ENCODE measurements at regions not wholly inside any gene's neighbourhood (a gene's known extent, or its start where the extent isn't known, plus 50 kb on each side); places are given as distances from the start of the nearest gene placed in this dataset.

DNA sequence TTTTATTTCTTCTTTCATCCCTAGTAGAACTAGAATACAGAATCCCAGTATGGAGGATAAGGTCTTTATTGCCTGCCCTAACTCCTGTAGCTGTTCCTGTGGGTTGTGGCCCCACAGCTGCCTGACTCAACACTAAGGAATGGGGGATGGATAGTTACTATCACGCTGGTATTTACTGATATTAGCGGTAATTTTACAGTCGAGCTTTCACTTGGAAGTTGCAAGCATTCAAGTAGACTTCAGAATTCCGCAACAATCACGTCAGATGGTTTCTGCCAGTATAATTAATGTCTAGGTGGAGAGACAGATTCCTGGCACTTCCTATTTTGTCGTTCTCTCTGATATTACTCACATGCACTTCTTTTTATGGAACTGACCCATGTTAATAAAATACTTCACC is 489.8 kb downstream of the PABPC4L start:
- no peak overlapping the region for H3K4ac ChIP-seq (ENCODE audit: low read depth in 1 of 2, low read length in 2 of 2)
- no peak overlapping the region for H2BK5ac ChIP-seq (ENCODE audit: low read depth, low read length, poor library complexity, severe bottlenecking)
- peak overlapping the region; percentile 74 for H3K27ac ChIP-seq (ENCODE audit: low read length, poor library complexity, severe bottlenecking)
- H3K14ac ChIP-seq (ENCODE audit: low read length in 2 of 2) = no peak overlapping the region
- H2BK120ac ChIP-seq (ENCODE audit: low read depth, low read length) = no peak overlapping the region
- H3K9ac ChIP-seq (ENCODE audit: low read length) = no peak overlapping the region
- no peak overlapping the region for H4K8ac ChIP-seq (ENCODE audit: low read length)
- 84% methylated on average over 6 of the region's 6 CpGs for WGBS
- H3K18ac ChIP-seq (ENCODE audit: low read depth in 1 of 2, low read length in 2 of 2) = no peak overlapping the region
- no peak overlapping the region for H3K4me3 ChIP-seq (ENCODE audit: insufficient read depth in 1 of 2, low read depth in 1 of 2, low read length in 2 of 2)
- H3K4me1 ChIP-seq (ENCODE audit: control insufficient read depth, insufficient read depth, low read depth, low read length) = no peaks in the 10 kb centered on the region
- peaks cover 12% of the 10 kb centered on the region for H3K9me3 ChIP-seq (ENCODE audit: control insufficient read depth, low read length)
- peak; percentile 1 for DNase-seq
- no peaks in the 10 kb centered on the region for H3K36me3 ChIP-seq (ENCODE audit: control insufficient read depth in 1 of 2, insufficient read depth in 2 of 2, low read depth in 1 of 2, low read length in 2 of 2)
- H2BK15ac ChIP-seq (ENCODE audit: low read depth, poor library complexity, severe bottlenecking) = no peak overlapping the region
- no peak overlapping the region for H2AFZ ChIP-seq (ENCODE audit: low read depth, low read length)
- H3K27me3 ChIP-seq (ENCODE audit: control insufficient read depth in 1 of 2, insufficient read depth in 1 of 2, low read length in 2 of 2) = no peaks in the 10 kb centered on the region
- no peak overlapping the region for H2BK12ac ChIP-seq (ENCODE audit: low read length in 2 of 2)
- H2AK5ac ChIP-seq (ENCODE audit: low read length, severe bottlenecking) = no peak overlapping the region
- H3K4me2 ChIP-seq (ENCODE audit: low read length, poor library complexity, severe bottlenecking) = no peak overlapping the region
- H4K91ac ChIP-seq (ENCODE audit: low read length) = no peak overlapping the region
- H3K79me1 ChIP-seq (replicated peaks; ENCODE audit: low read length, poor library complexity, severe bottlenecking) = no peaks in the 10 kb centered on the region
- H3K23ac ChIP-seq (ENCODE audit: low read length in 2 of 2) = no peak overlapping the region

DNA sequence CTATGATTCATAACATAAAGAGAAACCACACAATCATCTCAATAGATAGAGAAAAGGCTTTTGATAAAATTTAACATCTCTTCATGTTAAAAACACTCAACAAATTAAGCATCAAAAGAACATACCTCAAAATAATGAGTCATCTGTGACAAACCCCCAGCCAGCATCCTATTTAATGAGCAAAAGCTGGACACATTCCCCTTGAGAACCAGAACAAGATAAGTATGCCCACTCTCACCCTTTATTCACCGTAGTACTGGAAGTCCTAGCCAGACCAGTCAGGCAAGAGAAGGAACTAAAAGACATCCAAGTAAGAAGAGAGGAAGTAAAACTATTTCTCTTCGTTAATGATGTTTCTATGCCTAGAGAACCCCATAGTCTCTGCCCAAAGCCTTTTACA is 507.2 kb downstream of the PABPC4L start:
- Histone ChIP-seq H3K27me3 (ENCODE audit: control insufficient read depth in 1 of 2, insufficient read depth in 1 of 2, low read length in 2 of 2) (no peaks in the 10 kb centered on the region), H3K4me1 (ENCODE audit: control insufficient read depth, insufficient read depth, low read depth, low read length) (no peaks in the 10 kb centered on the region), H3K14ac (ENCODE audit: low read length in 2 of 2) (no peak overlapping the region), H3K27ac (ENCODE audit: low read length, poor library complexity, severe bottlenecking) (no peak overlapping the region), H4K91ac (ENCODE audit: low read length) (no peak overlapping the region), H2BK15ac (ENCODE audit: low read depth, poor library complexity, severe bottlenecking) (no peak overlapping the region), H2BK12ac (ENCODE audit: low read length in 2 of 2) (no peak overlapping the region), H2BK5ac (ENCODE audit: low read depth, low read length, poor library complexity, severe bottlenecking) (no peak overlapping the region), H3K23ac (ENCODE audit: low read length in 2 of 2) (no peak overlapping the region), H3K4ac (ENCODE audit: low read depth in 1 of 2, low read length in 2 of 2) (no peak overlapping the region), H3K79me1 (replicated peaks; ENCODE audit: low read length, poor library complexity, severe bottlenecking) (no peaks in the 10 kb centered on the region), H4K8ac (ENCODE audit: low read length) (no peak overlapping the region), H3K18ac (ENCODE audit: low read depth in 1 of 2, low read length in 2 of 2) (no peak overlapping the region), H2BK120ac (ENCODE audit: low read depth, low read length) (no peak overlapping the region), H3K9ac (ENCODE audit: low read length) (no peak overlapping the region), H3K4me3 (ENCODE audit: insufficient read depth in 1 of 2, low read depth in 1 of 2, low read length in 2 of 2) (no peak overlapping the region), H3K4me2 (ENCODE audit: low read length, poor library complexity, severe bottlenecking) (no peak overlapping the region), H3K36me3 (ENCODE audit: control insufficient read depth in 1 of 2, insufficient read depth in 2 of 2, low read depth in 1 of 2, low read length in 2 of 2) (no peaks in the 10 kb centered on the region), H2AK5ac (ENCODE audit: low read length, severe bottlenecking) (no peak overlapping the region), H2AFZ (ENCODE audit: low read depth, low read length) (no peak overlapping the region), H3K9me3 (ENCODE audit: control insufficient read depth, low read length) (peaks cover 4% of the 10 kb centered on the region)
- WGBS = 64% methylated on average over 2 of the region's 2 CpGs
- DNase-seq = no peak

DNA sequence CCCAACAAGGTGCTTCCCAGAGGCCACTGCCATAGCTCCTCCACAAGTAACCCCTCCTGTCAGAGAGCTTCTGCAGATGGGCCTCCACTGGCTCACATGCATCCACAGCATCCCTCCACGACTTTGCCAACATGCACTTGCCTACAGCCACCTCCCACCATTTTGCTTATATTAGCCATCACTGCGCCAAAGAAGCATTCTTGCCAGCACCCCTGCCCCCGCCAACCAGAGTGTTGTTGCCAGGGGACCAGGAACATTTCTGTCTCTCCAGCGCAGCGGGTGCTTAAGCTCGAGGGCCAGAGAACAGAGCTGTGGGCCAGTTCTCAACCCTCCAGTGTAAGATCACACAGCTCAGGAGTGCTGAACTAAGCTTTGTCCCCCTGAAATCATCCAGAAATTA is 517.6 kb downstream of the PABPC4L start:
- H3K9ac ChIP-seq (ENCODE audit: low read length) = no peak overlapping the region
- no peak overlapping the region for H3K4ac ChIP-seq (ENCODE audit: low read depth in 1 of 2, low read length in 2 of 2)
- no peak overlapping the region for H2BK120ac ChIP-seq (ENCODE audit: low read depth, low read length)
- no peaks in the 10 kb centered on the region for H3K36me3 ChIP-seq (ENCODE audit: control insufficient read depth in 1 of 2, insufficient read depth in 2 of 2, low read depth in 1 of 2, low read length in 2 of 2)
- DNase-seq = no peak
- no peak overlapping the region for H2BK5ac ChIP-seq (ENCODE audit: low read depth, low read length, poor library complexity, severe bottlenecking)
- no peak overlapping the region for H2AK5ac ChIP-seq (ENCODE audit: low read length, severe bottlenecking)
- H3K9me3 ChIP-seq (ENCODE audit: control insufficient read depth, low read length) = peaks cover 16% of the 10 kb centered on the region
- H3K79me1 ChIP-seq (replicated peaks; ENCODE audit: low read length, poor library complexity, severe bottlenecking) = no peaks in the 10 kb centered on the region
- H3K14ac ChIP-seq (ENCODE audit: low read length in 2 of 2) = no peak overlapping the region
- H4K8ac ChIP-seq (ENCODE audit: low read length) = no peak overlapping the region
- H2BK12ac ChIP-seq (ENCODE audit: low read length in 2 of 2) = no peak overlapping the region
- no peak overlapping the region for H4K91ac ChIP-seq (ENCODE audit: low read length)
- no peak overlapping the region for H2BK15ac ChIP-seq (ENCODE audit: low read depth, poor library complexity, severe bottlenecking)
- H3K18ac ChIP-seq (ENCODE audit: low read depth in 1 of 2, low read length in 2 of 2) = no peak overlapping the region
- H3K23ac ChIP-seq (ENCODE audit: low read length in 2 of 2) = no peak overlapping the region
- 89% methylated on average over 6 of the region's 6 CpGs for WGBS
- no peak overlapping the region for H2AFZ ChIP-seq (ENCODE audit: low read depth, low read length)
- no peaks in the 10 kb centered on the region for H3K4me1 ChIP-seq (ENCODE audit: control insufficient read depth, insufficient read depth, low read depth, low read length)
- no peaks in the 10 kb centered on the region for H3K27me3 ChIP-seq (ENCODE audit: control insufficient read depth in 1 of 2, insufficient read depth in 1 of 2, low read length in 2 of 2)
- no peak overlapping the region for H3K4me2 ChIP-seq (ENCODE audit: low read length, poor library complexity, severe bottlenecking)
- H3K4me3 ChIP-seq (ENCODE audit: insufficient read depth in 1 of 2, low read depth in 1 of 2, low read length in 2 of 2) = no peak overlapping the region
- no peak overlapping the region for H3K27ac ChIP-seq (ENCODE audit: low read length, poor library complexity, severe bottlenecking)

DNA sequence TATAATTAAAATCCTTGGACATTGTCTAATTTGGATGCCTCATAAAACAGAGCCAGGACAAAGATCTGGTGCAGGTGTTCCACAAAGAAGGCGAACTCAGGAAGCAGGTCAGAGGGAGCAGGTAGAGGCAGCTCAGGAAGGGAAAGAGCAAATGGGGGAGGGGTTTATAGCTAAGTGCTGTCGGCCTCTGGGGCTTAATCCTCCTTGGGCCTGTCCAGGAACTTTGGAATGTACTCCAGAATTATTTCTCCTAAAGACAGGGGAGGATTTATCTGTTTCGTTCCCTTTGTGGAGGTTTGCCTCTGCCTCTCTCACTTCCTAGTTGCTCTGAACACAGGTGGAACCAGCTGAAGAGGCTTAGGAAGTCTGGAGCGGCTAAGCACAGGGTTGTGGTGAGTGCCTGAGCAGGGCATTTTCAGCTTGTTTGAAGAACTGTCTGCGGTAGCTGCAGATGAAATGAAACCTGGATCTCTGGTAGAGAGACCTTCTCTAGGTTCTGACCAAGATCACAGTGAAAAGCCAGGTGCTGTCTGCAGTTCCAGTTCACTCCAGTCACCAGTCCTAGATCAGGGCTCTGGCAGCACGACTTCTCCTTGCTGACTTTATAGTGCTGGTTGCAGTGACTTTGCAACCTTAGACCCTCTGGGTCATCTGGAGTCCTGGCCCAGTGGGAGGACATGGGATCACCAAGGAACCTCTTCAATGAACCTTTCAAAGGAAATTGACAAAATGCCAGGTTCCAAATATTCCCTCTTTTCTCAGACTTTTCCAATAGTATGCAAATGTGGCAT is 519.2 kb downstream of the PCDH10 start:
- 88% methylated on average over 5 of the region's 6 CpGs for WGBS
- H3K23ac ChIP-seq (ENCODE audit: low read length in 2 of 2) = no peak overlapping the region

More for the DNA sequence above, 519.2 kb downstream of the PCDH10 start:
- Histone ChIP-seq H2AK5ac (ENCODE audit: low read length, severe bottlenecking) (no peak overlapping the region), H2BK120ac (ENCODE audit: low read depth, low read length) (no peak overlapping the region), H3K9me3 (ENCODE audit: control insufficient read depth, low read length) (peaks cover 8% of the 10 kb centered on the region), H3K79me1 (replicated peaks; ENCODE audit: low read length, poor library complexity, severe bottlenecking) (no peaks in the 10 kb centered on the region), H3K36me3 (ENCODE audit: control insufficient read depth in 1 of 2, insufficient read depth in 2 of 2, low read depth in 1 of 2, low read length in 2 of 2) (no peaks in the 10 kb centered on the region), H3K27me3 (ENCODE audit: control insufficient read depth in 1 of 2, insufficient read depth in 1 of 2, low read length in 2 of 2) (no peaks in the 10 kb centered on the region), H3K4me2 (ENCODE audit: low read length, poor library complexity, severe bottlenecking) (no peak overlapping the region), H3K4ac (ENCODE audit: low read depth in 1 of 2, low read length in 2 of 2) (no peak overlapping the region), H3K9ac (ENCODE audit: low read length) (no peak overlapping the region), H2BK15ac (ENCODE audit: low read depth, poor library complexity, severe bottlenecking) (no peak overlapping the region), H2BK12ac (ENCODE audit: low read length in 2 of 2) (no peak overlapping the region), H3K27ac (ENCODE audit: low read length, poor library complexity, severe bottlenecking) (no peak overlapping the region), H3K4me1 (ENCODE audit: control insufficient read depth, insufficient read depth, low read depth, low read length) (no peaks in the 10 kb centered on the region), H4K91ac (ENCODE audit: low read length) (no peak overlapping the region), H3K4me3 (ENCODE audit: insufficient read depth in 1 of 2, low read depth in 1 of 2, low read length in 2 of 2) (no peak overlapping the region), H3K14ac (ENCODE audit: low read length in 2 of 2) (no peak overlapping the region), H3K18ac (ENCODE audit: low read depth in 1 of 2, low read length in 2 of 2) (no peak overlapping the region), H4K8ac (ENCODE audit: low read length) (no peak overlapping the region), H2AFZ (ENCODE audit: low read depth, low read length) (no peak overlapping the region), H2BK5ac (ENCODE audit: low read depth, low read length, poor library complexity, severe bottlenecking) (no peak overlapping the region)
- no peak for DNase-seq
